Spleen (tissue), 11 donors: ENCODE measurements at regions not wholly inside any gene's neighbourhood (a gene's known extent, or its start where the extent isn't known, plus 50 kb on each side); places are given as distances from the start of the nearest gene placed in this dataset.
"Not testable (repeated sequence)": the region's sequence is repeated elsewhere in the genome, so short reads cannot be mapped to it uniquely, and the experiment has no call there.

Experiments used
- DNase-seq: peaks from one replicate; pipeline ENCODE4 v3.0.0-alpha.2; 2020
- H3K27ac ChIP-seq, 8 donors: fragments of 200-600 bp; sonication (generic) in 7 of 8; 1 replicate in 4 of 8; 2 replicates in 4 of 8; pipeline versions ENCODE4 v1.5.0 to v1.8.0; 2016 to 2021; ENCODE audit warnings: inconsistent platforms in 4 of 8, mild to moderate bottlenecking in 4 of 8, moderate library complexity in 1 of 8
- H3K27me3 ChIP-seq, 7 donors: fragments of 200-600 bp; sonication (generic) in 6 of 7; replicated peaks in 1 of 7; 1 replicate in 4 of 7; 2 replicates in 3 of 7; pipeline versions ENCODE4 v1.5.0 to v1.8.0; 2016 to 2021; ENCODE audit warnings: inconsistent platforms in 3 of 7, mild to moderate bottlenecking in 1 of 7
- H3K36me3 ChIP-seq, 6 donors: fragments of 200-600 bp; sonication (generic) in 5 of 6; 1 replicate in 4 of 6; 2 replicates in 2 of 6; pipeline versions ENCODE4 v1.5.0 to v1.8.0; 2016 to 2021; ENCODE audit warnings: inconsistent platforms in 2 of 6
- H3K4me1 ChIP-seq, 6 donors: fragments of 200-600 bp; sonication (generic) in 5 of 6; 1 replicate in 3 of 6; 2 replicates in 3 of 6; pipeline versions ENCODE4 v1.5.0 to v1.8.0; 2016 to 2021; ENCODE audit warnings: inconsistent platforms in 3 of 6
- H3K4me3 ChIP-seq, 8 donors: fragments of 200-600 bp; sonication (generic) in 7 of 8; 1 replicate in 4 of 8; 2 replicates in 4 of 8; pipeline versions ENCODE4 v1.5.0 to v1.8.0; 2016 to 2021; ENCODE audit warnings: inconsistent platforms in 4 of 8, mild to moderate bottlenecking in 4 of 8, moderate library complexity in 2 of 8
- H3K9me3 ChIP-seq, 8 donors: fragments of 200-600 bp; sonication (generic) in 7 of 8; 1 replicate in 4 of 8; 2 replicates in 4 of 8; pipeline versions ENCODE4 v1.5.0 to v1.8.0; 2016 to 2021; ENCODE audit warnings: inconsistent platforms in 4 of 8
- POLR2A ChIP-seq, 3 donors: fragments of 450-650 bp; IDR thresholded peaks; one replicate each; pipeline ENCODE4 v1.5.1; 2017; ENCODE audit warnings: antibody characterized with exemption in 3 of 3, mild to moderate bottlenecking in 1 of 3
- POLR2AphosphoS5 ChIP-seq, 3 donors: sonication (generic); formaldehyde crosslinking; IDR thresholded peaks; one replicate each; pipeline ENCODE4 v1.5.1; 2017; ENCODE audit warnings: antibody characterized with exemption in 3 of 3
- WGBS, 5 donors: extraction: QIAGEN DNeasy Blood & Tissue Kit in 3 of 5; methylation state at CpG; one replicate each; pipeline versions ENCODE4 v1.1.5 to v1.1.7; 2013 to 2018; 5-methylcytosine and 5-hydroxymethylcytosine counted together
- intact Hi-C: fragments of 100-400 bp; cut with DNase I; formaldehyde crosslinking; loops from one replicate; pipeline ENCODE4 v1.15.0; 2023; ENCODE audit warnings: low total_unique reads
- TF ChIP-seq, protein P1 (sequence below), 11 experiments: fragments of 200-600 bp in 7 of 11; fragments of 450-650 bp in 4 of 11; sonication (generic) in 4 of 11; IDR thresholded peaks in 8 of 11; conservative IDR thresholded peaks in 3 of 11; 1 replicate in 7 of 11; 2 replicates in 4 of 11; pipeline versions ENCODE4 v1.4.0 to v1.8.0; 2016 to 2021; ENCODE audit warnings: antibody characterized with exemption in 11 of 11, inconsistent platforms in 4 of 11, mild to moderate bottlenecking in 1 of 11
- donor health status: healthy with polysubstance abuse.
- donor health status: DM: no; HTN: no; CAD: no; lungs with moderate emphysema.
- donor health status: DM: no; HTN: no; CAD: no.
- donor health status: Bipolar disorder and iron deficiency.
- donor health status: healthy.
- donor health status: DM: no; HTN: no; CAD: no.
- donor health status: DM: yes; HTN: yes; CAD: no.

DNA sequence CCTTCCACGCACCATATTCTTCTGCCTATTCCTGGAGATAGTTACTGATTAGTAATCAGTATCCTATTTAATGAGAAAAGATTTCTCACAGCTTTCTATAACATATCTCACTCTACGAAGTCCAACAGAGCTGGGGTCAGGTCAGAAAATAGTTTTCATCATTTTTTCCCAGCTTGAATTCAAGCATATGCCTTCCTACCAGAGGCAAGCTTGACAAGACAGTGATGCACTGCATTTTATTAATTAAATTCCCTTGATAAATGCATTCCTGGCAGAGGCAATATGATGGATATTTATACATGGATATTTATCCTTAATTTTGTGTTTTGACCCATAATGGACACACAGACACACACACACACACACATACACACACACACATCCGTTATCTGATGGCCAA, 961.4 kb downstream of the EPHA3 start:
- Histone ChIP-seq H3K4me3 (no peak overlapping the region), H3K4me1 (no peaks in the 10 kb centered on the region), H3K27ac (no peak overlapping the region), H3K9me3 (peaks cover 0 to 9% (median 0%) of the 10 kb centered on the region in 8 donors), H3K27me3 (no peaks in the 10 kb centered on the region), H3K36me3 (no peaks in the 10 kb centered on the region)
- TF ChIP-seq POLR2A (IDR thresholded peaks at IDR 0.05) (no peak), POLR2AphosphoS5 (IDR thresholded peaks at IDR 0.05) (no peak)
- TF ChIP-seq, protein P1, sequence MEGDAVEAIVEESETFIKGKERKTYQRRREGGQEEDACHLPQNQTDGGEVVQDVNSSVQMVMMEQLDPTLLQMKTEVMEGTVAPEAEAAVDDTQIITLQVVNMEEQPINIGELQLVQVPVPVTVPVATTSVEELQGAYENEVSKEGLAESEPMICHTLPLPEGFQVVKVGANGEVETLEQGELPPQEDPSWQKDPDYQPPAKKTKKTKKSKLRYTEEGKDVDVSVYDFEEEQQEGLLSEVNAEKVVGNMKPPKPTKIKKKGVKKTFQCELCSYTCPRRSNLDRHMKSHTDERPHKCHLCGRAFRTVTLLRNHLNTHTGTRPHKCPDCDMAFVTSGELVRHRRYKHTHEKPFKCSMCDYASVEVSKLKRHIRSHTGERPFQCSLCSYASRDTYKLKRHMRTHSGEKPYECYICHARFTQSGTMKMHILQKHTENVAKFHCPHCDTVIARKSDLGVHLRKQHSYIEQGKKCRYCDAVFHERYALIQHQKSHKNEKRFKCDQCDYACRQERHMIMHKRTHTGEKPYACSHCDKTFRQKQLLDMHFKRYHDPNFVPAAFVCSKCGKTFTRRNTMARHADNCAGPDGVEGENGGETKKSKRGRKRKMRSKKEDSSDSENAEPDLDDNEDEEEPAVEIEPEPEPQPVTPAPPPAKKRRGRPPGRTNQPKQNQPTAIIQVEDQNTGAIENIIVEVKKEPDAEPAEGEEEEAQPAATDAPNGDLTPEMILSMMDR (IDR thresholded peaks at IDR 0.05 in 8 of 11, conservative IDR thresholded peaks at IDR 0.05 in 3 of 11) = no peak
- intact Hi-C loops = no loop called here
- WGBS, 5 donors = 57 to 79% (median 67%) methylated on average over 3 of the region's 3 CpGs
- DNase-seq = no peak

- Histone ChIP-seq H3K4me1 (no peaks in the 10 kb centered on the region), H3K9me3 (peaks cover 0 to 4% (median 0%) of the 10 kb centered on the region in 8 donors), H3K27ac (no peak overlapping the region), H3K27me3 (no peaks in the 10 kb centered on the region), H3K4me3 (no peak overlapping the region), H3K36me3 (no peaks in the 10 kb centered on the region)
- WGBS, 5 donors = 30 to 77% (median 60%) methylated on average over 1 of the region's 1 CpG
- intact Hi-C loops = no loop called here
- TF ChIP-seq POLR2AphosphoS5 (IDR thresholded peaks at IDR 0.05) = no peak
- TF ChIP-seq POLR2A (IDR thresholded peaks at IDR 0.05) = no peak
- TF ChIP-seq, protein P1 (IDR thresholded peaks at IDR 0.05 in 8 of 11, conservative IDR thresholded peaks at IDR 0.05 in 3 of 11) = no peak
- no peak for DNase-seq
Measured at GRCh38 chr3:90069748-90070147, 962.3 kb downstream of the EPHA3 start.

DNA sequence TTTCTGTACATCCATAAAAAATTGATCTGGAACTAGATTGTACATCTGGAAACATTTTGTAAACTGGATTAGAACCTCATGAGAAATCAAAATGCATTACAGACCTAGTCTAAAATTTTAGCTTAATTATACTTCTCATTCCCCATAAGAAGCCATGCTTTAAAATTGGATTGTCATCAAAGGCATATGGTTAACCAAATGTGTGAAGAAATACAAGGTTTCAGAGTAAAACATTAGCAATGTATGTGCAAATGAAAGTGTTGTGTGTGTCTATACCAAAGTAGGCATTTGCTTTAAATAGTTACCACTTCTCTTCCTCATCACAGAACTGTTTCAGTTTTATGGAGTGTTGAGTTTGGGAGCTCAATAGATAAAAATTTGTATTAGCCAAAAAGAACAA, 968.7 kb downstream of the EPHA3 start:
- Histone ChIP-seq H3K4me3 (no peak overlapping the region), H3K27me3 (no peaks in the 10 kb centered on the region), H3K27ac (no peak overlapping the region), H3K9me3 (peaks cover 0 to 3% (median 0%) of the 10 kb centered on the region in 8 donors), H3K4me1 (no peaks in the 10 kb centered on the region), H3K36me3 (no peaks in the 10 kb centered on the region)
- TF ChIP-seq, protein P1 (IDR thresholded peaks at IDR 0.05 in 8 of 11, conservative IDR thresholded peaks at IDR 0.05 in 3 of 11) = no peak
- TF ChIP-seq POLR2AphosphoS5 (IDR thresholded peaks at IDR 0.05) (no peak), POLR2A (IDR thresholded peaks at IDR 0.05) (no peak)
- no peak for DNase-seq
- intact Hi-C loops = no loop called here

GRCh38 chr3:90080988-90081387, 973.6 kb downstream of the EPHA3 start:
- H3K9me3 ChIP-seq = no peaks in the 10 kb centered on the region
- no peak overlapping the region for H3K4me3 ChIP-seq
- no peaks in the 10 kb centered on the region for H3K36me3 ChIP-seq
- H3K27me3 ChIP-seq = no peaks in the 10 kb centered on the region
- DNase-seq = no peak
- intact Hi-C loops = no loop called here
- TF ChIP-seq POLR2AphosphoS5 (IDR thresholded peaks at IDR 0.05) (no peak), POLR2A (IDR thresholded peaks at IDR 0.05) (no peak)
- TF ChIP-seq, protein P1 (IDR thresholded peaks at IDR 0.05 in 8 of 11, conservative IDR thresholded peaks at IDR 0.05 in 3 of 11) = no peak
- no peak overlapping the region for H3K27ac ChIP-seq
- WGBS, 5 donors = 65 to 79% (median 75%) methylated on average over 1 of the region's 1 CpG
- no peaks in the 10 kb centered on the region for H3K4me1 ChIP-seq

- H3K27me3 ChIP-seq, intact Hi-C loops: not testable (repeated sequence)
Measured at GRCh38 chr3:90086297-90086696, 978.9 kb downstream of the EPHA3 start.

More at GRCh38 chr3:90086297-90086696, 978.9 kb downstream of the EPHA3 start:
- H3K27ac ChIP-seq, H3K4me1 ChIP-seq, DNase-seq, H3K36me3 ChIP-seq, H3K4me3 ChIP-seq, H3K9me3 ChIP-seq: not testable (repeated sequence)
- WGBS, 5 donors = 74 to 84% (median 83%) methylated on average over 8 of the region's 8 CpGs
